GM12878 (cell line): ENCODE measurements at regions not wholly inside any gene's neighbourhood (a gene's known extent, or its start where the extent isn't known, plus 50 kb on each side); places are given as distances from the start of the nearest gene placed in this dataset.

Experiments used
- ATAC-seq: fragments of 200-7000 bp; cut with Tn5 transposase; 3 replicates; pipeline ENCODE4 v1.9.1; 2020; ENCODE audit warnings: mild to moderate bottlenecking, moderate library complexity
- BruUV-seq: library from RNA; stranded (reverse); fragments of 400-500 nt; replicated peaks from 2 replicates; lab custom pipeline; 2021; lab: Mats Ljungman, UMichigan
- CTCF ChIA-PET: fragments of 300-600 bp; sonication (Branson Sonifier 250); formaldehyde crosslinking; extraction: SDS; loops from one replicate; lab custom pipeline; 2021; ENCODE audit warnings: inconsistent platforms; lab: Yijun Ruan, JAX
- POLR2A ChIA-PET: fragments of 350-600 bp; formaldehyde crosslinking; extraction: SDS; loops from one replicate; lab custom pipeline; 2021; ENCODE audit warnings: inconsistent platforms; lab: Charles Lee
- RAD21 ChIA-PET: fragments of 300-600 bp; sonication (Branson Sonifier 250); formaldehyde crosslinking; loops from one replicate; lab custom pipeline; 2023; ENCODE audit warnings: antibody characterized with exemption; ENCODE audit not compliant: unreplicated experiment; lab: Charles Lee
- SMC1A ChIA-PET: fragments of 300-600 bp; sonication (Branson Sonifier 250); formaldehyde crosslinking; loops from one replicate; lab custom pipeline; 2023; ENCODE audit not compliant: unreplicated experiment, uncharacterized antibody; lab: Charles Lee
- DNase-seq: peaks from one replicate; pipeline ENCODE4 v3.0.0-alpha.2; 2011; ENCODE audit warnings: low read depth, low spot score
- FAIRE-seq: peaks from 3 replicates; lab custom pipeline; 2011; peaks lifted over from hg19 to GRCh38; lab: Jason Lieb, UNC
- H2AFZ ChIP-seq: 2 replicates; pipeline ENCODE4 v1.6.0; 2011; ENCODE audit warnings: low read depth, low read length, control low read depth; ENCODE audit not compliant: control insufficient read depth
- H3K27ac ChIP-seq: 2 replicates; pipeline ENCODE4 v1.5.1; 2011; ENCODE audit warnings: control low read depth; ENCODE audit not compliant: control insufficient read depth, insufficient read depth
- H3K27me3 ChIP-seq, 2 experiments: replicated peaks in 1 of 2; 2 replicates each; pipeline versions ENCODE4 v1.6.0 to v1.6.1; 2011; ENCODE audit warnings: low read length in 1 of 2; ENCODE audit not compliant: control insufficient read depth in 2 of 2, insufficient read depth in 2 of 2
- H3K36me3 ChIP-seq, 2 experiments: 2 replicates each; pipeline ENCODE4 v1.5.1; 2011; ENCODE audit warnings: low read length in 1 of 2; ENCODE audit not compliant: control insufficient read depth in 2 of 2, insufficient read depth in 2 of 2
- H3K4me1 ChIP-seq: 2 replicates; pipeline ENCODE4 v1.6.1; 2011; ENCODE audit warnings: mild to moderate bottlenecking, low read length, moderate library complexity, mixed read lengths; ENCODE audit not compliant: control insufficient read depth, insufficient read depth
- H3K4me2 ChIP-seq: 2 replicates; pipeline ENCODE4 v1.6.0; 2011; ENCODE audit warnings: control low read depth; ENCODE audit not compliant: control insufficient read depth, insufficient read depth
- H3K4me3 ChIP-seq: fragments of 200-600 bp; sonication (generic); 2 replicates; pipeline ENCODE4 v1.5.1; 2016
- H3K79me2 ChIP-seq: 2 replicates; pipeline ENCODE4 v1.6.0; 2011; ENCODE audit warnings: low read length; ENCODE audit not compliant: control insufficient read depth, insufficient read depth
- H3K9ac ChIP-seq: 2 replicates; pipeline ENCODE4 v1.8.0; 2011; ENCODE audit warnings: low read length, control low read depth, mixed read lengths; ENCODE audit not compliant: control insufficient read depth, insufficient read depth
- H3K9me3 ChIP-seq: replicated peaks from 3 replicates; pipeline ENCODE4 v1.5.1; 2011; ENCODE audit warnings: mild to moderate bottlenecking, low read length; ENCODE audit not compliant: control insufficient read depth, insufficient read depth
- H4K20me1 ChIP-seq: 2 replicates; pipeline ENCODE4 v1.6.0; 2011; ENCODE audit not compliant: control insufficient read depth, insufficient read depth
- CBX5 ChIP-seq: sonication (generic); IDR thresholded peaks from 2 replicates; pipeline ENCODE4 v1.6.1; 2016; ENCODE audit warnings: low read depth, moderate library complexity, mild to moderate bottlenecking, inconsistent platforms
- CREB1 ChIP-seq: IDR thresholded peaks from 2 replicates; pipeline ENCODE4 v1.6.1; 2012; ENCODE audit warnings: low read depth, mild to moderate bottlenecking, inconsistent platforms
- IKZF2 ChIP-seq, 2 experiments: fragments of 450-650 bp; IDR thresholded peaks; 2 replicates each; pipeline ENCODE4 v1.6.1; 2017; ENCODE audit warnings: mild to moderate bottlenecking in 2 of 2, moderate library complexity in 2 of 2
- IRF4 ChIP-seq: IDR thresholded peaks from 2 replicates; pipeline ENCODE4 v1.6.1; 2011; ENCODE audit warnings: low read depth, low read length
- NFXL1 ChIP-seq: fragments of 450-650 bp; IDR thresholded peaks from 2 replicates; pipeline ENCODE4 v1.6.1; 2017; ENCODE audit warnings: antibody characterized with exemption, mild to moderate bottlenecking, borderline replicate concordance
- POLR2A ChIP-seq: IDR thresholded peaks from 2 replicates; pipeline ENCODE4 v1.6.1; 2011; ENCODE audit warnings: low read depth, mild to moderate bottlenecking, low read length
- RAD21 ChIP-seq: IDR thresholded peaks from 2 replicates; pipeline ENCODE4 v1.6.1; 2011; ENCODE audit warnings: mild to moderate bottlenecking, low read depth, low read length, moderate library complexity; ENCODE audit not compliant: insufficient read depth
- SIN3A ChIP-seq: IDR thresholded peaks from 2 replicates; pipeline ENCODE4 v1.6.1; 2012; ENCODE audit warnings: low read depth, low read length, improper control_type of control experiment
- ZSCAN29 ChIP-seq: fragments of 450-650 bp; IDR thresholded peaks from 2 replicates; pipeline ENCODE4 v1.6.1; 2017; ENCODE audit warnings: mild to moderate bottlenecking, moderate library complexity
- WGBS: methylation state at CpG from one replicate; pipeline ENCODE4 v1.1.6; 2016; ENCODE audit warnings: low lambda C conversion rate; ENCODE audit not compliant: insufficient replicate concordance, insufficient coverage; ENCODE audit errors: missing lambda C conversion rate; 5-methylcytosine and 5-hydroxymethylcytosine counted together
- in situ Hi-C: fragments of 300-500 bp; cut with MboI; formaldehyde crosslinking; loops from 9 replicates; pipeline ENCODE4 v1.14.3; 2018; ENCODE audit warnings: mixed read lengths
- intact Hi-C: fragments of 100-400 bp; cut with micrococcal nuclease; formaldehyde crosslinking; loops from one replicate; pipeline ENCODE4 v1.14.2; 2022; ENCODE audit not compliant: unreplicated experiment
- TF ChIP-seq, protein P1 (sequence below): fragments of 450-650 bp; formaldehyde crosslinking; IDR thresholded peaks from 2 replicates; pipeline ENCODE4 v1.4.0; 2020; ENCODE audit warnings: mild to moderate bottlenecking, moderate library complexity

DNA sequence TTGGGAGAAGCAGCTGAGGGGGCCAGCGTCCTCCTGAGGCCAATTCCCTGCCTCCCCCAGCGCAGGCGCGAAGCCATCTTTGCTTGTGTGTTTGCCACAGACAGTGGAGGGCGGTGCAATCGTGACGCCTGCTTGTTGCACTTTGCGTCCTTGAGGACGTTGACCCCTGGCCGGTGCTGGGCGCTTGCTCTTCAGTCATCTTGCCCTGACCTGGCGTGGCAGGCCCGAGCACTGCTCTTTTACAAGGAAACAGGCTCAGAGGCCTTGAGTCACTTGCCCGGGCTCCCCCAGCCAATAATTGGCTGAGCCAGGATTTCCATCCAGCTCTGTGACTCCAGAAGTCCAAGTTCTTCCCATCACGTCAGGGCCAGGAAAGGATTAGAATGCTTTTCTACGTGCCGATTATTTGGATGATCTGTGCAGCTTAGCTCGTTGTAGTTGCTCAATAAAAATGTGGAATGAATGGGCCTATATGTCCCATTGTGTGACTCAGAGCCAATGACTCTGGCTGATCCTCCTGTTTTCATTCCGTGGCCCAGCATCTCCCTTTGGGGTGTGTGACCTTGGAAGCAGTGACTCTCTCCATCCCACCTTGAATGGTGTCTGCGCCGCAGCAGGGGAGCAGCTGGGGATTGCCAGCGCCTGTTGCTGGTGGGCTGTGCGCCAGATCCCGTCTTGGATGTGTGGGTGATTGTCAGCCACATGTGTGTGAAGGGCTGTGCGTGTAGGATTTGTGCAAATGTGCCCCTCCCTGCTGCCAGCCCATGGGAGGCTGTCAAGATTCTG, 214.1 kb downstream of the SEC14L1 start:
- no peak for DNase-seq
- Histone ChIP-seq H3K9ac (no peak overlapping the region), H3K4me1 (peaks cover 3% of the 10 kb centered on the region; the same call in 1 of the 2 replicates), H3K27me3 (no peaks in the 10 kb centered on the region), H3K27ac (no peak overlapping the region), H3K9me3 (no peaks in the 10 kb centered on the region), H4K20me1 (peaks cover 9% of the 10 kb centered on the region), H3K79me2 (peaks cover 8% of the 10 kb centered on the region), H2AFZ (no peak overlapping the region), H3K4me2 (no peak overlapping the region), H3K36me3 (peaks cover 0 to 2% of the 10 kb centered on the region in 2 experiments; a peak in 2 of 4 replicates), H3K4me3 (no peak overlapping the region)
- WGBS, result 90% methylated on average over 25 of the region's 25 CpGs
- RAD21 ChIA-PET, result no interaction called here
- no TSS peak for BruUV-seq
- intact Hi-C loops, result no loop called here
- POLR2A ChIA-PET, result no interaction called here
- CTCF ChIA-PET, result no interaction called here
- SMC1A ChIA-PET, result no interaction called here
- peak; percentile 43; the same call in 2 of the 3 replicates for ATAC-seq
- in situ Hi-C loops, result no loop called here
- TF ChIP-seq ZSCAN29 (no peak), POLR2A (0 out of 2 replicates have a peak, but pooled peaks have one; percentile 30)
- no peak for FAIRE-seq

DNA sequence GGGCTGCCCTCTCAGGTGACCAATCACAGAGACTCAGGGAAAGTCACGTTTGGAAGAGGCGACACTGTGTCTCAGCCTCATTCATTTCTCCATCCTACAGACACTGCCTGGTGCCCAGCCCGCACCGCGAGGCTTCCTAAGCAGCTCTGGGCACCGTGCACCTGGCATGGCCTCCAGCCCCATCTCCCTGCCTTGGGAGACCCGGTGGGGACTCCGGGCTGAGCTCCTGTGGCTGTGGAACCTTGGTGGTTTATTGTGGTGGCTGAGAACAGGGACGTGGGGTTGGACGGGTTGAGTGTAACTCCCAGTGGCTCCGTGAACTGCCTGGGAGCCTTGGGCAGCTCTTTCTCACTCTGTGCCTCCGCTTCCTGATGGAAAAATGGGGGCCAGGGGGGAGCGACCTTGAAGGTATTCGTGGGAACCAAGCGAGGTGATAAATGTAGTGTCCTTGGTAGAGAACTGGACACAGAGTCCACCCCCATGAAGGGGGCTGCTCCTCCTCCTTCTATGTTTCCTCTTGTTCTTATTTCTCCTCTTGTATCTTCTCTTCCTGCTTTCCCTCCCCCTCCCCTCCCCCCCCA, 215.4 kb downstream of the SEC14L1 start:
- ChIA-PET RAD21 (interaction anchor here (0.6 kb wide), 1 partner anchor 65 kb away, joined by 3 read pairs; no protein-coding TSS in a partner anchor), SMC1A (no interaction called here), CTCF (interaction anchor here (0.9 kb wide), 1 partner anchor 74 kb away, joined by 3 read pairs; no protein-coding TSS in a partner anchor), POLR2A (no interaction called here)
- no TSS peak for BruUV-seq
- no peak overlapping the region for H3K9ac ChIP-seq
- peaks cover 8% of the 10 kb centered on the region for H3K79me2 ChIP-seq
- in situ Hi-C loops (no loop called here), intact Hi-C loops (no loop called here)
- no peaks in the 10 kb centered on the region for H3K9me3 ChIP-seq
- H4K20me1 ChIP-seq, result peaks cover 8% of the 10 kb centered on the region
- H2AFZ ChIP-seq, result no peak overlapping the region
- H3K4me2 ChIP-seq, result no peak overlapping the region
- peak; percentile 29; the same call in 2 of the 3 replicates for ATAC-seq
- FAIRE-seq, result no peak
- H3K36me3 ChIP-seq, result peaks cover 0 to 2% of the 10 kb centered on the region in 2 experiments; a peak in 2 of 4 replicates
- H3K27ac ChIP-seq, result no peak overlapping the region
- H3K27me3 ChIP-seq, result no peaks in the 10 kb centered on the region
- no peak for DNase-seq
- whole genome bisulfite sequencing, result 85% methylated on average over 15 of the region's 15 CpGs
- no peak overlapping the region for H3K4me3 ChIP-seq
- peaks cover 3% of the 10 kb centered on the region; the same call in 1 of the 2 replicates for H3K4me1 ChIP-seq
- TF ChIP-seq IRF4 (no peak), CREB1 (no peak), RAD21 (no peak), SIN3A (no peak), CBX5 (no peak), IKZF2 (IDR thresholded peaks at IDR 0.05) (no peak), NFXL1 (no peak)
- TF ChIP-seq, protein P1, sequence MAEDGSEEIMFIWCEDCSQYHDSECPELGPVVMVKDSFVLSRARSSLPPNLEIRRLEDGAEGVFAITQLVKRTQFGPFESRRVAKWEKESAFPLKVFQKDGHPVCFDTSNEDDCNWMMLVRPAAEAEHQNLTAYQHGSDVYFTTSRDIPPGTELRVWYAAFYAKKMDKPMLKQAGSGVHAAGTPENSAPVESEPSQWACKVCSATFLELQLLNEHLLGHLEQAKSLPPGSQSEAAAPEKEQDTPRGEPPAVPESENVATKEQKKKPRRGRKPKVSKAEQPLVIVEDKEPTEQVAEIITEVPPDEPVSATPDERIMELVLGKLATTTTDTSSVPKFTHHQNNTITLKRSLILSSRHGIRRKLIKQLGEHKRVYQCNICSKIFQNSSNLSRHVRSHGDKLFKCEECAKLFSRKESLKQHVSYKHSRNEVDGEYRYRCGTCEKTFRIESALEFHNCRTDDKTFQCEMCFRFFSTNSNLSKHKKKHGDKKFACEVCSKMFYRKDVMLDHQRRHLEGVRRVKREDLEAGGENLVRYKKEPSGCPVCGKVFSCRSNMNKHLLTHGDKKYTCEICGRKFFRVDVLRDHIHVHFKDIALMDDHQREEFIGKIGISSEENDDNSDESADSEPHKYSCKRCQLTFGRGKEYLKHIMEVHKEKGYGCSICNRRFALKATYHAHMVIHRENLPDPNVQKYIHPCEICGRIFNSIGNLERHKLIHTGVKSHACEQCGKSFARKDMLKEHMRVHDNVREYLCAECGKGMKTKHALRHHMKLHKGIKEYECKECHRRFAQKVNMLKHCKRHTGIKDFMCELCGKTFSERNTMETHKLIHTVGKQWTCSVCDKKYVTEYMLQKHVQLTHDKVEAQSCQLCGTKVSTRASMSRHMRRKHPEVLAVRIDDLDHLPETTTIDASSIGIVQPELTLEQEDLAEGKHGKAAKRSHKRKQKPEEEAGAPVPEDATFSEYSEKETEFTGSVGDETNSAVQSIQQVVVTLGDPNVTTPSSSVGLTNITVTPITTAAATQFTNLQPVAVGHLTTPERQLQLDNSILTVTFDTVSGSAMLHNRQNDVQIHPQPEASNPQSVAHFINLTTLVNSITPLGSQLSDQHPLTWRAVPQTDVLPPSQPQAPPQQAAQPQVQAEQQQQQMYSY (CRISPR knock-in tag), result no peak
